ENCODE measurements at regions not wholly inside any gene's neighbourhood (a gene's known extent, or its start where the extent isn't known, plus 50 kb on each side); places are given as distances from the start of the nearest gene placed in this dataset.

DNA sequence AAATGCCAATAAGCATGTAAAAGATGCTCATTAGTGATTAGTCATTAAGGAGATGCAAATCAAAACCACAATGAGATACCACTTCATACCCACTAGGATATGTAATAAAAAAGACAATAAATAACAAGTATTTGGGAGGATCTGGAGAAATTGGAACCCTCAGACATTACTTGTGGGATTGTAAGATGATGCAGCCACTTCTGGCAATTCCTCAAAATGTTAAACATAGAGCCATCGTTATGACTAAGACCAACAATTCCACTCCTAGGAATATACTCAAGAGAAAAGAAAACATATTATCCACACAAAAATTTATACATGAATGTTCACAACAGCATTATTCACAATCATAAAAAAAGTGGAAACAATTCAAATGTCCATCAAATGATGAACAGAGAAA is 336.2 kb upstream of the PMFBP1 start:
- no peak for DNase-seq (ENCODE audit: low spot score)

DNA sequence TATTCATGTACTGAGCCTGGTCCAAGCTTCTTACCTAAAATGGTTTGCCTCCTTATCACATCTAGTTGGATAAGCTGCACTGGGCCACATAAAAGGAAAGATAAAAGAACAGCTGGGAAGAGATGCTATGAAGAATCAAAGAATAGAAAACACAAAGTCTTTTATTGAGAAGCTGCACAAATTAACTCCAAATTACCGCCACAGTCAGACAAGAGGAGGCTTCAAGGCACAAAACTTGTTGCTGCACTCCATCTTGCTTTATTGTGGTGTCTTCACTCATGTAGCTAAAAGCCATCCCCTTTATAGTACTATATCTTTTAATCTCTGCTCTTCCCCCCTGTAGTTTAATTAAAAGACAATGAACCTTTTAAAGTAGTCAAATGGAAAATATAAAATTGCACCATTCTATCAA is 330.6 kb upstream of the PMFBP1 start:
- DNase-seq (ENCODE audit: low spot score) = no peak

DNA sequence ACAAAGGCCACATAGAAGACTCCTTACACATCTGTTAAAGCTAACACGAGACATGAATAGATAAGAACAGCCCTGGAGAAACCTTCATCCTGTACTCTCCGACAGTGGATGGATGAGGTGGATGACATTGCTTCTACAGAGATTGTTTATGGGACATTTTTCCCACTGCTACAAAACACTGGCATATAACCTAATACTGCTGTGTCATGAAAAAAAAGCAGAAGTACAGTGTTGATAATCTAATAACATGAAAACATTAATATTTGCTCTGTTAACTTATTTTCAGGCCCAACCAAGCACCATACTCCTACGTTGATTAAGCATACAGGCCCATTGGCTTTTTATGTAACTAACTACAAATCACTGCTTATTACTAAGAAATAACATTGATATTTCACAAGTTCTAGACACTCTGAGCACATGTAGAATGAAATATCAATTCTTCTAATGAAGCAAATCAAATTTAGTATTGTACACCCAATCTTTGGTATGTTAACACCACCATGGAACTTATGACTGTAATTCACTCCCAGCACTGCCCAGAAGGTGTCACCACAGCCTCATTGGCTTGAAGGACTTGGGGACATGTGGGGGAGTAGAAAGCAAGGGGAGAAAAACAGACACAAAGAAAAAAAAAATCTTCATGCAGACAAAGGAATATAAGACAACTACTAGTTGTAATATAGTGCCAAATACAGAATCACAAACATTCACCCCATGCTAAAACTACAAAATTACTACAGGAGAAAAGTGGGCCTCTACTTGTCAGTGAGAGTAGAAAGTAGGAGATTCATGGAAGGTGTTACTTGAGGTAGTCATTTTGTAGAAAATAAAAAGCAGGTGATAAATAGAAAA is 330.0 kb upstream of the PMFBP1 start:
- peak; percentile 85 for DNase-seq (ENCODE audit: low spot score)

DNA sequence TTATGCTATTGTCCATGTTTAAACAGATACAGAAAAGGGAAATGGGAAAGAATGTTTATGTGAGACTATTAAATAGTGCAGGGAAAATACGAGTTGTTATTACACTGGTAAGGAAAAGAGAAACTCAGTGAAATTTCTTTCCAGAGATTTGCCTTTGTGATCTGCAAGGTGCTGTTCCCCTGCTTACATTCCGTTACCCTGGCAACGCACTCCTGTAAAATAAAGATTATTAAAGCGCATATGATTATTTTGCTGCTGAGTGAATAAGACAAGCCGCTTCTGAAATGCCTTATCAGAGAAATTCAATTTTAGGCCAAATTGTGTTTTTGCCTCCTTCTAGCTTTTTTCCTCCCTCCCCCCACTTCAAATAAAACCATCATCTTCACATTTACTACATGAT is 328.6 kb upstream of the PMFBP1 start:
- DNase-seq (ENCODE audit: low spot score) = no peak

DNA sequence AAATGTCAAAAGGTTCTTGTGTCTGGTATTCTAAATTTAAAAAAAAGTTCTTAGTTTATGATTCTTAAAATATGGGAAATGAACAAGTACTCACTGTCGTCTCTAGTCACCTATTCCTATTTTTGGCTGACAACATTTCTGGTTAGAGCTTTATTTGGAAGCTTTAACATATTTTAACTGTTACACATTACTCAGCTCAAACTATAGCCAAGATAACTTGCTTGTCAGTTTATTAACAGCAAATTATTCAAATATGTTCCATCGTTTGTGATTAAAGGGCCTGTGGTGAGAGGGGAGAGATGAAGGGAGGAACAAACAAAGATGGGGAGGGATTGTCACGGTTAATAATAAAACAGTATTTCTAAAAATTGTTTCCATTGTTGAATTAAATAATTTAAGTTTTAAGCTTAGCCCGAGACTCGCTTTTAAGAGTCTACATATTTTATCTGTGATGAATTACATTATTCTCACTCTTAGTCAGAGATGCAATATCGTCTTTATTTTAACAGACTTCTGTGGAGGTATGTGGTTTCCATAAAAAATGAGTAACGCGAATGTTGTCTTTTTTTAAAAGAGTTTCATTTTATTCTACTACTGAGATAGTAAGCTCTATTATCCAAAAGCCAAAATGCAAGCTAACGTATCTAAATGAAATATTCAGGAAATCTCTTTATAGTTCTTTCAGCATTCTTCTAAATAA is 321.9 kb upstream of the PMFBP1 start:
- no peak for DNase-seq (ENCODE audit: low spot score)

DNA sequence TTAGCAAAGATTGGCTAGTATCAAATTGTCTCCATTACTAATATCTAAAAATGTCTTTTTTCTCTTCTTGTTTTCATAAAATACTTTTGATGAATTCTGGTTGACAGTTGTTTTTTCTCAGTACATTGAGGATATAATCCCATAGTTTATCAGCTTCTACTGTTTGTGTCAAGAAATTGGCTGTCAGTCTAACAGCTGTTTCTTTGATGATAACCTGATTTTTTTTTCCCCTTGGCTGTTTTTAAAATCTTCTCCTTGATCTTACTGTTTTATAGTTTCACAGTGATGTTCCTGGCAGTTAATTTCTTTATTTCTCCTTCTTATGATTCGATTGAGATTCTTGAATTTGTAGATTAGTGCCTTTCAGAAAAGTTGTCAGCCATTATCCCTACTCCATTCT is 315.3 kb upstream of the PMFBP1 start:
- DNase-seq (ENCODE audit: low spot score) = no peak

DNA sequence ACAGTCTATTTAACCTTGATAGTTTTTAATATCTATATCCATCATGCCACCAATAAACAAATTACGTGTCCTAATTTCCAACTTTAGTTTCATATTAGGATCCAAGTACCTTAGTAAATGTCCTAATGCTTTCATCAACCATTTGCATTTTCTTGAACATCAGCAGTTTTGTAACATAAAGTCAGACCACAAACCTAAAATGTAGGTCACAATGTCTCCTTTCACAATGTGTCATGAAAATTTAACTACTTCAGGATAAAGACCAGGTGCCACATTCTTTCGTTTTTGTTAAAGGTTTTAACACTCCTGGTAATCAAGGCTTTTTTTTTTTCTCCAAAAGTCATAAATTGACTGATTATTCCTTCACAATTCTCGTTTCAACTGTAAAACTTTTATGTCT is 310.7 kb upstream of the PMFBP1 start:
- no peak for DNase-seq (ENCODE audit: low spot score)

DNA sequence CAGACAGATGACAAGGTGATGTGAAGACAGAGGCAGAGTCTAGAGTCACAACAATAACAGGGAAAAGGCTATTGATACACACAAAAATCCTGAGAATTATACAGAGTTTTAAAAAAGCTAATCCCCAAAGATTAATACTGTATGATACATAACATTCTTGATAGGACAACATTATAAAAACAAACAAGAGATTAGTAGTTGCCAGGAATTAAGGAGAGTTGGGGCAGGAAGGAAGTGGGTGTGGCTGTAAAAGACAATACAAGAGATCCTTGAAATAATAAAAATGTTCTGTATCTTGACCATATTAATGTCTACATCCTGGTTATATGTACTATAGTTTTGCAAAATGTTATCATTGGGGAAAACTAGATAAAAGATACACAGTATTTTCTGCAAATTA is 309.5 kb upstream of the PMFBP1 start:
- DNase-seq (ENCODE audit: low spot score) = no peak

DNA sequence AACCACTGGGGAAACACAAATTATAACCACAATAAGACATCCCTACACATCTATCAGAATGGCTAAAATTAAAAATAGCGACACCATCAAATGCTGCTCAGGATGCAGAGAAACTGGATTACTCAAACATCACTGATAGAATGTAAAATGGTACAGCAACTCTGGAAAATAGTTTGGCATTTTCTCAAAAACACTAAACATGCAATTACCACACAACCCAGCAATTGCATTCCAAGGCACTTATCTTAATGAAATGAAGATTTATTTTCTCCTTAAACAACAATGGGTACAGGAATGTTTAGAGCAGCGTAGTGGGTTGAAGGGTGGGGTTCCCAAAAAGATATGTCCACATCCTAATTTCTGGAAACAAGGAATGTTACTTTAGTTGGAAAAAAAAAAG is 309.0 kb upstream of the PMFBP1 start:
- DNase-seq (ENCODE audit: low spot score) = no peak

DNA sequence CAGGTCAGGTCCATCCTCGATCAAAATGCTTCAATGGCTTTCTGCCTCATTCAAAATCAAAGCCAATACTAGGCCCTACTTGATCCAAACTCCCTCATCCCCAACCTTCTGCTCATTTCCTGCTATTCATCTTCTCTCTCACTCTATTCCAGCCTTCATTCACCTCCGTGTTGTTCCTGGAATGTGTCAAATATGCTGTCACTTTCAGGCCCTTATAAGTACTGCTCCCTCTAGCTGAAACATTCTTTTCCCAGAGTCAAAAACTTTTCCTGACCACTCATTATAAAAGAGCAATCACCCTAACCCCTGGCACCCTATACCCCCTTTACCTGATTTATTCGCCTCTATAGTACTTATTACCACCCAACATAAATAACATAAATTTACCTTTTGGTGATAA is 303.7 kb upstream of the PMFBP1 start:
- no peak for DNase-seq (ENCODE audit: low spot score)

DNA sequence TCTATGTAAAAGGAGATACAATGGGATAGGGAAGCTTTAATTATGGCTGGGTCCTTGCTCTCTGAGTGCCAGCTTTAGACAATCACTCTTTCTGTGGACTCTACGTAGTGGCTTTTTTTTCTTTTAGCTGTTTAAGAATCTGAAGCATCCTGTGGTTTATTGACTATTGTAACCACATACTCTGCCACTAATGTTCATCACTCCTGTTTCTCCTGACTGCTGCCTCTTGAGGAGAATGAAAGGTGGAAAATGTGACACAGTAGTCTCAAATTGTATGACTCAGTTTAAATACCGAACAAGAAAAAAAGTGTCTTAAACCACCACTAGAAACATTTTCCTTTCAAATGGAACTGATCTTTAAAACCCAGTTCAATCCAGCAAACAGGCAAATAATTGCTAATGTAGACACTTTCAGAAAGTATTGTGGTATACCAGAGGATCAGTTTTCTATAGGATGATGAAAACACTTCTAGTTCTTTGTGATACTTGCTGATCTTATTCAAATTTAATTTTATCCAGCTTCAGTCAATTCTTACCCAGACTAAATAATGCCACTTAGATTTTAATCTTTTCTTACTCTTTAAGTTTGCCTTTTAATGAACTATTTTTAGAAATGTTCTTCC is 302.7 kb upstream of the PMFBP1 start:
- peak; percentile 66 for DNase-seq (ENCODE audit: low spot score)

DNA sequence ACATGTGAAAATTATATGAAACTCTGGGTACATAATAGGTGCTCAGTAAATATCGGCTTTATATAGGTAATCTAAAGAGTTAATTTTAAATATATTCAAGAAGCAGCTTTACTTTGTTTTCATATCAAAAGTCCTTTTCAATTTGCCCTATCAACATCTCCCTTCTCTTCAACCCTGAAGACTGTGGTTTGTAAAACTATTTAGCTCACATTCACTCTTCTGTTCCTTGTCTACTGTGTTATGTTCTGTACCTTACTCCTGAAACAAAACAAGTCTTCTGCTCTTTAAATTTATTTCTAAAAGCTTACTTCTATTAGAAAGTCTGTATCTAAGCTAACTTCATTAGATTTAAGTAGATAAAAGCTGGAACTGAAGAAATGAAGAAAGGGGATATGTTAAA is 301.7 kb upstream of the PMFBP1 start:
- no peak for DNase-seq (ENCODE audit: low spot score)

DNA sequence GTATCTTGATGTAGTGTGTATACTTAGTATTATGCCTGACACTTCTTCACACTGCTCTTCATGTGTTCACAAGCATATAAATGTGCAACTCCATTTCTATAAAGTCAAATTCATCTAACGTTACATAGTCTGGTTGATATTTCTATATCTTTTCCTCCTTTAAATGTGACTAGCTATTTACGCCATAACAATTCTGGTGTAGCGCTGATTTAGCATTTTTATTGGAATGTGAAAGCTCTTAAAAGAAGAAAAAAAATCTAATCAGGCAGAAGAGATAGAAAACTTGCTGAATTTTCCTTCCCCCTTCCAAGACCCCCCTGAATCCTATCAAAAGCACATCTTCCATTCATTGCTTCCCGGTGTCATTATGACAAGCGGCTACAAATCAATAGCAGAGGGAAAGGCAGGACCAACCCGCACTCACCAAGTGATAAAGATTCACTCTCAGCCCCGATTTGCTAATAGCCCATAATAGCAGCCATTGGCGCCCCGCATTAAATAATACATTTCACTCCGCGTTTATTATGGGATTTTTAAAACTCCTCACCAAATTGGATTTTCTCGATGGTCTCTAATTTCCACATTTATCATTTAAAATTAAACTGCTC is 299.5 kb upstream of the PMFBP1 start:
- no peak for DNase-seq (ENCODE audit: low spot score)

DNA sequence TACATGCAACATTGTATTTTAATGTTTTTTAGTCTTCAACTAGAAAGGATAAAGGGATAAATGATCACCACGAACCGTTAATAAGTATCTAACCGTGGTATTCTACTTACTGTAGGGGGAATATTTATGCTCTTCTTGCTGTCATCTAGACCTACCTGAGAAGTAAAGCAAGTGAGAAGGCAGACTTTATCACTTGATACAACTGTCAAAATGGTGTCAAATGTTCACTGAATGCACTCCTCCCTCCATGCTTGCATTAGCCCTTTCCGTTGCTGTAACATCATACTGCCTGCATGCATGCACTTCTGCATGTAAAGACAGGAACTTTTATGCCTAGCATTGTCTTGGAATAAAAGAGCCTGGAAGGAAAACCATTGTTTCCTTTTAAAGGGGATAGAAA is 298.6 kb upstream of the PMFBP1 start:
- no peak for DNase-seq (ENCODE audit: low spot score)

DNA sequence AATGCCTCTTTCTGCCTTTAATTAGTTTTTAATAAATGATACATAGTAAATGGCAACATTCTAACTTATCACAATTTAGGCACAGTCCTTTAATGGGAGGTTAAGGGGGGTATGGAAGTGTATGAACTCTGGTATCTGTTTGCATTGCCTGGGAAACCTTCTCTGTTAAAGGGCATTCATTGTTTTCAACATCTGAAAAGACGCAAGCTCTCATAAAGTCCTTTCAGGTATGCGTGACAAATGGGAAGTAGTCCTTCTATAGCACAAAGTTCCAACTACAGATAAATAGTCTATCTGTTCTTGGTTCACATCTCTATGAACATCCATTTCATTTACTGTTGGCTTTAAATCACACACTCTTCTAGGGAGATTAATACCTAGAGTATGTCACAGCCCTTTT is 298.0 kb upstream of the PMFBP1 start:
- DNase-seq (ENCODE audit: low spot score) = no peak

DNA sequence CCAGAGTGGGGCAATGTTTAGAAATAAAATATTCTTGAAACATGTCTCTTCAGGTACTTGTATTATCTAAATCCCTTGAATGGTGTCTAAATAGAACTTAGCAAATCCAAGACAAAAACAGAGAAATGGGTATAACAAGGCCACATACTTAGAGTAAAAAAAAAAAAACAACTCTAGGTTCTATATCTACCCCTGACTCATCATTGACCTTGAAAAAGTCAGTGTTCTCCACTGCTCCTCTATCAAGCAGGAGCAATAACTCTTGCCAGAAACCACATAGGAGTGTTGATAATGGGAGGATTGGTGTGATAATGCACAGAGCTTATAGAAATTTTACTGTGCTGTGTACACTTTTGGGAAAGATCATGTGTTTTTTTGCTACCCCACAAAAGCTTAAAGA is 296.6 kb upstream of the PMFBP1 start:
- no peak for DNase-seq (ENCODE audit: low spot score)

DNA sequence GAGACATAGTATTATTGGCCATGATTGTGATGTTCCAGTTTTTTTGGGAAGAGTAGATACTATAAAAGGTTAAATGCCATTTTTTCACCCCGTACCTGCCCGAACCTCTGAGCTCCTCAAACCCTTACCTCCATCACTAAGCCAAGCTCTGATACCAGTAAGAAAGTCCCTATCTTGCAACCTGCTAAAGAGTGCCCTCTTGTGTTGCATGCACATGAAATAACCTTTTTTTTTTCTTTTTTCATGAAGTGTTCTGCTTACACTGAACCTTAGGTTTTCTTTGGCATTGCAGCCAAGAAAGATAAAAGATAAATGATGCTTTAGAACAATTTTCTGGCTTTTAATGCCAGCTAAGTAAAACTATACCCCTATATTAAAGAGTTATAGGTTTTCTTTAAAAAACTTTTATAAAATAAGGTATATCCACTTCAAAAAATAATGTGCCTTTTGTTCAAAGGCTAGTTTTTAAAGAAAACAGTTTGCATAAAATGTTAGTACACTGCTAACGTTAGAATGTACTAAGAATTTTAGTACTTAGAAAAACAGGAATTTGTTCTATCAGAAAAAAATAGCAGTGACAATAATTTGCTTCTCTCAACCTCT is 295.3 kb upstream of the PMFBP1 start:
- peak; percentile 87 for DNase-seq (ENCODE audit: low spot score)

DNA sequence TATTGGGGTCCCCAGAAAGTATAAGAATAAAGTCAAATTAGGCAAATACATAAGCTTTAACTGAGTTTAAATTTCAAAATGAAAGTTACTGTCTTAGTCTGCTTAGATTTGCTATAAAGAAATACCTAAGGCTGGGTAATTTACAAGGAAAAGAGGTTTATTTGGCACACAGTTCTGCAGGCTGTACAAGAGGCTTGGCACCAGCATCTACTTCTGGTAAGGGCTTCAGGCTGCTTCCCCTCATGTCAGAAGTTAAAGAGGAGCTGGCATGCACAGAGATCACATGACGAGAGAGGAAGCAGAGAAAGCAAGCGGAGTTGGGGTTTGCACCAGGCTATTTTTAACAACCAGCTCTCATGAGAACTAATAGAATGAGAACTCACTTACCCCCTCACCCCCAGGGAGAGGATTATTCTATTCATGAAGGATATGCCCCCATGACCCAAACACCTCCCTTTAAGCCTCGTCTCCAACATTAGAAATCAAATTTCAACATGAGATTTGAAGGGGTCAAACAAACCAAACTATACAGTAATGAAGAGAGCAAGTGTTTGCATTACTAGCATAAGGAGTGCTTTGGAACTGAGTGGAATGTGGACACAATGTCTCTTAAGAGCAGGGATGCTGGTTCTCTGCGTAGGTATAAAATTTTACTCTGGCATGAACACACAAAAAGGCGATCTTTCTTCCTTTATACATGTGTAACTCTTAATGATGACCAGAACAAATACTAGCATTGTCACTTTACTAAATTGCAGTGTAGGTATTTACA is 292.8 kb upstream of the PMFBP1 start:
- DNase-seq (ENCODE audit: low spot score) = no peak

DNA sequence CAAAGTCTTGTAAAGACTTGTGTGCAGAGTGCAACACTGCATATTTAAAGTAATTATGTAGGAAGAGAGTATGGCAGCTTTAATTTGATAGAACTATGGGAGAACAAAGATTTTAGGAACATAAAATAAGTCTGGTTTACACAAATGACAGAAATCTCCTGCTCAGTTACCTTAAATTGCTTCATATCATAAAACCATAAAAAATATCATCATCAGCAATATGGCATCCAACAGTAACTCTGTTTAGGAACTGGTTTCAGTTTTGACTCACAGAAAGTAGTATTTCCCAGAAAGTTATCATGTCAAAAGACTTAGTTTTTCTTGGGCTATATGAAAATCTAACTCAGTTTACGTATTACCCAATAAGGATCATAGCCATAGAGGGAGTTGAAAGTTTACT is 292.1 kb upstream of the PMFBP1 start:
- DNase-seq (ENCODE audit: low spot score) = no peak

DNA sequence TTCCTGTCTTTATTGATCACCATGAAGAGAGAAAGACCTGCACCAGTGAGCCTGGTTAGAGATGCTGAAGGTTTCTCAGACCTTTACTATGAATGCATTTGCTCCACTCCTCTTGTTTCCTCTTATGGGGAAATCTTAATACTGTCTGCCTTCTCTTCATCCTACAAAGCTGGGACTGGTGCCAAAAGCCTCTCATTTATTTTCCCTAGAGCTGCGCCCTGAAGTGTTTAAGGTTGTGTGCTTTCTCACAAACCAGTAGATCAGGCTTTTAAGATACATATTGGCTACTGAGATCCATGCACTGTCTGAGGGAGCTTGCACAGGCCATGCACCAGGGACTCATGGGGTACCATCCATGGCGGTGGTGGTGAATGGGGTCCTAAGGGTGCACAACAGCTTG is 286.1 kb upstream of the PMFBP1 start:
- no peak for DNase-seq (ENCODE audit: low spot score)

DNA sequence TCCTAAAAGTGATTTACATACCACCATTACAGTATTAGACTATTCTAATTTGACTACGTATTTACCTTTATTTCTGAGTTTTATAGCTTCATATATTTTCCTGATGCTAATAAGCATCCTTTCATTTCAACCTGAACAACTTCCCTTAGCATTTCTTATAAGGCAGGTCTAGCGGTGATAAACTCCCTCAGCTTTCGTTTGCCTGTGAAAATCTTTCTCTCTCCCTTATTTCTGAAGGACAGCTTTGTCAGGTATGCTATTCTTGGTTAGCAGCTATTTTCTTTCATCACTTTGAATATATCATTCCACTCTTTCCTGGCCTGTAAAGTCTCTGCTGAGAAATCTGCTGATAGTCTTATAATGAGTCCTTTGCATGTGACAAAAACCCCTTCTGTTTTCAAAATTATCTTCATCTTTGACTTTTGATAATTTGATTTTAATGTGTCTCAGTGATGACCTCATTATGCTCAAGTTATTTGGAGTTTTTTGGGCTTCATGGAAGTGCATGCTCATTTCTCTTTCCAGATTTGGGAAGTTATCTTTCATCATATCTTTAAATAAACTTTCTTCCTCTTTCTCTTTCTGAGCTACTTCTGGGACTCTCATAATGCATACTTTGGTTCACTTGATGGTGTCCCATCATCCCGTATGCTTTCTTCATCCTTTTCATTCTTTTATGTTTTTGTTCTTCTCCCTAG is 285.4 kb upstream of the PMFBP1 start:
- no peak for DNase-seq (ENCODE audit: low spot score)

Measured in pons (tissue), 1 donor.